ENCODE measurements at regions not wholly inside any gene's neighbourhood (a gene's known extent, or its start where the extent isn't known, plus 50 kb on each side); places are given as distances from the start of the nearest gene placed in this dataset.

GRCh38 chr7:41466760-41467384 is 236.0 kb downstream of the INHBA start:
- H3K23me2 ChIP-seq (ENCODE audit: insufficient read length, low read depth, low read length, poor library complexity, severe bottlenecking): no peaks in the 10 kb centered on the region

More at GRCh38 chr7:41466760-41467384, 236.0 kb downstream of the INHBA start:
- no peak overlapping the region for H3K9ac ChIP-seq (ENCODE audit: extremely low read depth, insufficient read length, low read length)
- Mint-ChIP-seq H3K4me1 (peaks cover 12 to 14% of the 10 kb centered on the region in 2 experiments), H3K36me3 (ENCODE audit: insufficient read depth in 1 of 3, low read depth in 3 of 3) (no peaks in the 10 kb centered on the region), H3K27me3 (ENCODE audit: low read depth) (no peaks in the 10 kb centered on the region), H3K27ac (no peak overlapping the region), H3K4me3 (no peak overlapping the region), H3K9me3 (peaks cover 0 to 2% of the 10 kb centered on the region in 2 experiments; a peak in 1 of 5 replicates)
- H2BK15ac ChIP-seq (ENCODE audit: low read depth, low read length): no peak overlapping the region
- no peak overlapping the region for H4K8ac ChIP-seq (replicated peaks; ENCODE audit: insufficient read length, low read depth, low read length)
- H4K91ac ChIP-seq (ENCODE audit: insufficient read length, low read depth, low read length): no peak overlapping the region
- H3T11ph ChIP-seq (ENCODE audit: low read length): no peak overlapping the region
- no peak for TF ChIP-seq CTCF (conservative IDR thresholded peaks at IDR 0.05)
- H2AFZ ChIP-seq (ENCODE audit: low read length): no peak overlapping the region
- H2BK20ac ChIP-seq (ENCODE audit: low read depth, low read length, poor library complexity, severe bottlenecking): no peak overlapping the region
- H3K18ac ChIP-seq (ENCODE audit: insufficient read length, low read depth, low read length): no peak overlapping the region
- no peaks in the 10 kb centered on the region for H3K79me1 ChIP-seq (ENCODE audit: insufficient read depth, low read depth, low read length, poor library complexity, severe bottlenecking)
- no peak overlapping the region for H3K23ac ChIP-seq (ENCODE audit: insufficient read length, low read depth, low read length)
- H3K14ac ChIP-seq (ENCODE audit: insufficient read depth, low read length): no peak overlapping the region
- H2BK12ac ChIP-seq (ENCODE audit: insufficient read length, low read depth, low read length): no peak overlapping the region
- no peak overlapping the region for H3K4me2 ChIP-seq (ENCODE audit: insufficient read depth, insufficient read length, low read length)
- no peak overlapping the region for H2AK5ac ChIP-seq (ENCODE audit: insufficient read length, low read length)
- H3K4me1 ChIP-seq (ENCODE audit: insufficient read depth, low read length): no peaks in the 10 kb centered on the region
- no peaks in the 10 kb centered on the region for H3K79me2 ChIP-seq (ENCODE audit: insufficient read depth, low read length)
- no peak for DNase-seq
- no peaks in the 10 kb centered on the region for H4K20me1 ChIP-seq (ENCODE audit: control insufficient read depth, insufficient read depth, insufficient read length)
- no peak overlapping the region for H3K56ac ChIP-seq (ENCODE audit: insufficient read length, low read depth, low read length)
- no CpG with 5 or more reads among the region's 6 CpGs for WGBS (ENCODE audit: extremely low coverage, insufficient read length, low lambda C conversion rate)
- no peak overlapping the region for H4K5ac ChIP-seq (ENCODE audit: insufficient read length, low read depth, low read length)
- H3K4ac ChIP-seq (ENCODE audit: low read depth, low read length): no peak overlapping the region
- H3K9me3 ChIP-seq (ENCODE audit: control insufficient read depth, low read depth, low read length): no peaks in the 10 kb centered on the region
- H3K27me3 ChIP-seq (ENCODE audit: insufficient read depth, low read length): no peaks in the 10 kb centered on the region
- no peak overlapping the region for H2BK120ac ChIP-seq (ENCODE audit: low read depth, low read length, poor library complexity, severe bottlenecking)
- H2BK5ac ChIP-seq (ENCODE audit: insufficient read length, low read length): no peak overlapping the region
- no peak overlapping the region for H3K27ac ChIP-seq (ENCODE audit: insufficient read length, low read depth, low read length)

Measured in H9 (cell line).